ENCODE measurements at regions not wholly inside any gene's neighbourhood (a gene's known extent, or its start where the extent isn't known, plus 50 kb on each side); places are given as distances from the start of the nearest gene placed in this dataset.

- TF ChIP-seq ZNF274 (IDR thresholded peaks at IDR 0.05; ENCODE audit: low read depth, low read length), result no peak
- TF ChIP-seq YY1 (IDR thresholded peaks at IDR 0.05; ENCODE audit: insufficient read depth, insufficient read length), result no peak
Observed at GRCh38 chr20:24763386-24764026, 185.6 kb upstream of the CST7 start.

All from NT2/D1 (cell line).